K562 (cell line): ENCODE measurements at regions not wholly inside any gene's neighbourhood (a gene's known extent, or its start where the extent isn't known, plus 50 kb on each side); places are given as distances from the start of the nearest gene placed in this dataset.

Experiments used
- ATAC-seq: fragments of 200-7000 bp; cut with Tn5 transposase; 3 replicates; pipeline ENCODE4 v1.9.1; 2020; ENCODE audit warnings: moderate library complexity
- BruUV-seq: library from RNA; stranded (reverse); fragments of 400-500 nt; replicated peaks from 2 replicates; lab custom pipeline; 2021; lab: Mats Ljungman, UMichigan
- CTCF ChIA-PET: fragments of 300-600 bp; formaldehyde crosslinking; extraction: SDS; loops from one replicate; lab custom pipeline; 2021; ENCODE audit warnings: low intra/inter-chr PET ratio; lab: Yijun Ruan, JAX
- POLR2A ChIA-PET: fragments of 300-600, 350-650 bp; sonication (Branson Sonifier 250); formaldehyde crosslinking; extraction: SDS; loops from one replicate; lab custom pipeline; 2021; ENCODE audit warnings: antibody characterized with exemption, inconsistent platforms; lab: Yijun Ruan, JAX
- DNase-seq, 4 experiments: peaks; one replicate each; pipeline versions ENCODE4 v3.0.0 to v3.0.0-alpha.2; 2011 to 2018; ENCODE audit warnings: low spot score in 3 of 4, mixed read lengths in 3 of 4; ENCODE audit errors: extremely low read depth in 1 of 4
- FAIRE-seq: peaks from 2 replicates; lab custom pipeline; 2011; peaks lifted over from hg19 to GRCh38; lab: Jason Lieb, UNC
- H2AFZ ChIP-seq: 2 replicates; pipeline ENCODE4 v1.6.0; 2011; ENCODE audit warnings: low read depth, low read length, control low read depth, inconsistent platforms
- H3K27ac ChIP-seq: fragments of 200-600 bp; 3 replicates; pipeline ENCODE4 v1.8.0; 2011; ENCODE audit warnings: low read depth, mild to moderate bottlenecking, control low read depth, inconsistent platforms, low read length, moderate library complexity, mixed read lengths; ENCODE audit errors: extremely low read depth
- H3K27me3 ChIP-seq, 2 experiments: fragments of 300-600 bp in 1 of 2; 2 replicates in 1 of 2; 3 replicates in 1 of 2; pipeline versions ENCODE4 v1.6.0 to v1.8.0; 2011; ENCODE audit warnings: inconsistent platforms in 2 of 2, low read length in 2 of 2, mild to moderate bottlenecking in 1 of 2, mixed read lengths in 1 of 2, moderate library complexity in 1 of 2; ENCODE audit not compliant: control insufficient read depth in 2 of 2, insufficient read depth in 2 of 2
- H3K36me3 ChIP-seq: fragments of 300-600 bp; 3 replicates; pipeline ENCODE4 v1.8.0; 2011; ENCODE audit warnings: mild to moderate bottlenecking, low read length, inconsistent platforms; ENCODE audit not compliant: control insufficient read depth, insufficient read depth
- H3K4me1 ChIP-seq, 2 experiments: fragments of 200-600 bp in 1 of 2; replicated peaks in 1 of 2; 2 replicates in 1 of 2; 3 replicates in 1 of 2; pipeline versions ENCODE4 v1.5.1 to v1.8.0; 2011; ENCODE audit warnings: inconsistent platforms in 2 of 2, low read length in 2 of 2, mild to moderate bottlenecking in 1 of 2, mixed read lengths in 1 of 2, moderate library complexity in 1 of 2; ENCODE audit not compliant: control insufficient read depth in 2 of 2, insufficient read depth in 2 of 2
- H3K4me2 ChIP-seq: 2 replicates; pipeline ENCODE4 v1.6.1; 2011; ENCODE audit warnings: low read length, control low read depth, inconsistent platforms, mixed read lengths; ENCODE audit not compliant: insufficient read depth
- H3K4me3 ChIP-seq: fragments of 200-600 bp; sonication (generic), shearing (Covaris generic); 2 replicates; pipeline ENCODE4 v1.5.1; 2016; ENCODE audit warnings: control low read depth, inconsistent platforms
- H3K79me2 ChIP-seq: fragments of 200-600 bp; 3 replicates; pipeline ENCODE4 v1.8.0; 2011; ENCODE audit warnings: low read length, inconsistent platforms; ENCODE audit not compliant: control insufficient read depth, insufficient read depth
- H3K9ac ChIP-seq, 2 experiments: 2 replicates each; pipeline versions ENCODE4 v1.6.0 to v1.6.1; 2011; ENCODE audit warnings: low read depth in 2 of 2, low read length in 2 of 2, control low read depth in 1 of 2, inconsistent platforms in 1 of 2, mild to moderate bottlenecking in 1 of 2, mixed read lengths in 1 of 2; ENCODE audit not compliant: insufficient read depth in 1 of 2
- H3K9me1 ChIP-seq: one replicate; pipeline ENCODE4 v1.6.0; 2011; ENCODE audit warnings: inconsistent platforms, mild to moderate bottlenecking, low read length, moderate library complexity; ENCODE audit not compliant: control insufficient read depth, insufficient read depth
- H3K9me3 ChIP-seq: replicated peaks from 2 replicates; pipeline ENCODE4 v1.5.1; 2011; ENCODE audit warnings: low read depth, low read length, inconsistent platforms; ENCODE audit not compliant: control insufficient read depth, insufficient read depth
- H4K20me1 ChIP-seq: replicated peaks from 2 replicates; pipeline ENCODE4 v1.6.1; 2011; ENCODE audit warnings: low read length, inconsistent platforms, mixed read lengths; ENCODE audit not compliant: control insufficient read depth, insufficient read depth
- GATAD2A ChIP-seq: fragments of 450-650 bp; IDR thresholded peaks from 2 replicates; pipeline ENCODE4 v1.6.1; 2017
- PURB ChIP-seq: sonication (generic); formaldehyde crosslinking; IDR thresholded peaks from 2 replicates; pipeline ENCODE4 v1.9.0; 2021; ENCODE audit warnings: low read depth, mild to moderate bottlenecking, missing genetic modification reagents
- ZFP91 ChIP-seq: sonication (generic); formaldehyde crosslinking; IDR thresholded peaks from 2 replicates; pipeline ENCODE4 v1.8.0; 2022; ENCODE audit warnings: mild to moderate bottlenecking, missing genetic modification reagents
- WGBS: fragments of 100-300 bp; shearing (Covaris generic); methylation state at CpG from one replicate; pipeline ENCODE4 v1.1.6; 2016; ENCODE audit warnings: low coverage, mixed read lengths; ENCODE audit not compliant: insufficient coverage; ENCODE audit errors: missing lambda C conversion rate; 5-methylcytosine and 5-hydroxymethylcytosine counted together
- in situ Hi-C: fragments of 300-500 bp; cut with MboI; formaldehyde crosslinking; loops from 4 replicates; pipeline ENCODE4 v1.15.0; 2018; ENCODE audit warnings: inconsistent platforms, mixed read lengths
- intact Hi-C: fragments of 100-400 bp; cut with micrococcal nuclease; formaldehyde crosslinking; loops from 2 replicates; pipeline ENCODE4 v1.14.2; 2022

DNA sequence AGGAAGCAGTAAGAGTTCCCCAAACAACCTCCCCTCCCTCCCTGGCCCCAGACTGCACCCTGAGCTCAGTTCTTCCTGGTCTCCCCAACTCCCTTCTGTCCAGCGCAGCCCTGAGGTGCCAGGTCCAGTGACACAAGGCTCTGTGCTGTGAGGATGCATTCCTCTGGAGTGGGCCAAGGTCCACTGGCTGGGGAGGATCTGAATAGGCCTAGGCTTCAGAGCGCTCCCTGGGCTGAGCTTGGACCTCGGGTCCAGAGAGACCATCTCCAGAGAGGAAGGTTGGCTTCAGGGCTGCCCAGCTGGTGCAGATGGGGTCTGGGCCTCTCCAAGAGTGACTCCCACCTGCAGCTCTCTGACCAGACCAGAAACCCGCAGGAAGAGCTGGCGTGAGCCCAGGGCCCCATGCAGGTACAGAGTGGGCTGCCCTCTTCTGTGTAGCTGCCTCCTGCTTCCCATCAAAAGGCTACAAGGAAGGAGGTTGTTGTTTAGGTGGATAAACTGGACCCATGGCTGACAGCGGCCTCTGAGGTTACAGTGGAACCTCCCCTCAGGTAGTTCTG is 52.3 kb upstream of the MLN start:
- no peak overlapping the region for H3K4me3 ChIP-seq
- POLR2A ChIA-PET, result interaction anchor here (0.7 to 2.0 kb wide), 6 partner anchors 8 to 276 kb away, joined by 3 to 8 read pairs (median 4); partner anchors contain the start of gene BAK1
- 16% methylated on average over 6 of the region's 6 CpGs for WGBS
- no peak for ATAC-seq
- no peaks in the 10 kb centered on the region for H3K9me3 ChIP-seq
- H3K27ac ChIP-seq, result no peak overlapping the region
- H4K20me1 ChIP-seq, result no peaks in the 10 kb centered on the region
- TF ChIP-seq GATAD2A (no peak), ZFP91 (CRISPR knock-in tag) (no peak), PURB (0 out of 2 replicates have a peak, but pooled peaks have one; percentile 39)
- no peaks in the 10 kb centered on the region for H3K36me3 ChIP-seq
- FAIRE-seq, result no peak
- intact Hi-C loops (loop anchor here (10.0 kb wide), 1 partner anchor 289 kb away; the partner anchor contains the start of gene GRM4), in situ Hi-C loops (no loop called here)
- BruUV-seq, result no TSS peak
- H3K9me1 ChIP-seq, result no peaks in the 10 kb centered on the region
- CTCF ChIA-PET, result no interaction called here
- no peak for DNase-seq
- peaks cover 13 to 33% of the 10 kb centered on the region in 2 experiments; a peak in 2 of 5 replicates for H3K27me3 ChIP-seq
- peaks cover 1 to 30% of the 10 kb centered on the region in 2 experiments; a peak in 3 of 5 replicates for H3K4me1 ChIP-seq
- no peak overlapping the region for H3K4me2 ChIP-seq
- H2AFZ ChIP-seq, result no peak overlapping the region
- H3K79me2 ChIP-seq, result no peaks in the 10 kb centered on the region
- no peak overlapping the region for H3K9ac ChIP-seq
